B cell (primary cell): ENCODE measurements at regions not wholly inside any gene's neighbourhood (a gene's known extent, or its start where the extent isn't known, plus 50 kb on each side); places are given as distances from the start of the nearest gene placed in this dataset.
A peak's percentile ranks its signal among the peaks of the same experiment; 100 is the strongest.

Experiments
- ATAC-seq: fragments of 200-7000 bp; cut with Tn5 transposase; one replicate; pipeline ENCODE4 v1.10.0; 2021; ENCODE audit warnings: low read depth, mild to moderate bottlenecking, moderate number of reproducible peaks, moderate library complexity
- CTCF ChIA-PET: fragments of 350-600 bp; sonication (Branson Sonifier 250); formaldehyde crosslinking; loops from one replicate; lab custom pipeline; 2021; ENCODE audit warnings: antibody characterized with exemption, inconsistent platforms; lab: Charles Lee
- POLR2A ChIA-PET: fragments of 350-600 bp; sonication (Branson Sonifier 250); formaldehyde crosslinking; loops from one replicate; lab custom pipeline; 2021; ENCODE audit warnings: antibody characterized with exemption; lab: Charles Lee
- DNase-seq: peaks from one replicate; pipeline ENCODE4 v3.0.0; 2013
- H2AFZ ChIP-seq: 2 replicates; pipeline ENCODE4 v1.6.1; 2012; ENCODE audit warnings: mild to moderate bottlenecking, low read depth, low read length; ENCODE audit not compliant: insufficient read depth, poor library complexity, severe bottlenecking
- H3K27ac ChIP-seq, 2 donors: 1 replicate in 1 of 2; 2 replicates in 1 of 2; pipeline ENCODE4 v1.5.1; 2012 to 2013; ENCODE audit warnings: low read length in 2 of 2, mild to moderate bottlenecking in 2 of 2, moderate library complexity in 1 of 2
- H3K27me3 ChIP-seq, 4 experiments: fragments of 200-600 bp in 1 of 4; sonication (generic) in 1 of 4; replicated peaks in 1 of 4; 1 replicate in 2 of 4; 2 replicates in 2 of 4; pipeline versions ENCODE4 v1.6.1 to v1.7.0; 2013 to 2016; ENCODE audit warnings: low read length in 3 of 4, mild to moderate bottlenecking in 2 of 4, mixed read lengths in 1 of 4, moderate library complexity in 1 of 4; ENCODE audit not compliant: insufficient read depth in 4 of 4, control insufficient read depth in 3 of 4; ENCODE audit errors: control extremely low read depth in 1 of 4
- H3K36me3 ChIP-seq, 2 experiments: replicated peaks in 1 of 2; 1 replicate in 1 of 2; 2 replicates in 1 of 2; pipeline versions ENCODE4 v1.6.1 to v1.7.1; 2013; ENCODE audit warnings: low read length in 1 of 2; ENCODE audit not compliant: insufficient read depth in 2 of 2, control insufficient read depth in 1 of 2; ENCODE audit errors: control extremely low read depth in 1 of 2, extremely low read depth in 1 of 2
- H3K4me1 ChIP-seq, 2 donors: fragments of 200-600 bp in 1 of 2; sonication (generic) in 1 of 2; 1 replicate in 1 of 2; 2 replicates in 1 of 2; pipeline versions ENCODE4 v1.5.1 to v1.6.1; 2013 to 2017; ENCODE audit warnings: low read length in 2 of 2; ENCODE audit not compliant: control insufficient read depth in 2 of 2, insufficient read depth in 2 of 2
- H3K4me2 ChIP-seq: replicated peaks from 2 replicates; pipeline ENCODE3; 2012; ENCODE audit warnings: mild to moderate bottlenecking, low read depth, low read length; ENCODE audit not compliant: poor library complexity, severe bottlenecking
- H3K4me3 ChIP-seq, 5 experiments: fragments of 200-600 bp in 1 of 5; sonication (generic) in 1 of 5; 1 replicate in 3 of 5; 2 replicates in 2 of 5; pipeline versions ENCODE4 v1.5.1 to v1.7.0; 2011 to 2016; ENCODE audit warnings: low read length in 4 of 5, mild to moderate bottlenecking in 4 of 5, low read depth in 2 of 5, control low read depth in 1 of 5, moderate library complexity in 1 of 5; ENCODE audit not compliant: insufficient read depth in 1 of 5; ENCODE audit errors: control extremely low read depth in 1 of 5, extremely low read depth in 1 of 5
- H3K79me2 ChIP-seq: fragments of 200-600 bp; sonication (generic); one replicate; pipeline ENCODE4 v1.6.0; 2016; ENCODE audit warnings: low read length; ENCODE audit not compliant: control insufficient read depth, insufficient read depth
- H3K9ac ChIP-seq: fragments of 200-600 bp; sonication (generic); 2 replicates; pipeline ENCODE4 v1.6.1; 2017; ENCODE audit warnings: mild to moderate bottlenecking, low read length, moderate library complexity
- H3K9me3 ChIP-seq, 3 donors: one replicate each; pipeline versions ENCODE4 v1.6.1 to v1.7.1; 2013; ENCODE audit warnings: low read length in 2 of 3; ENCODE audit not compliant: control insufficient read depth in 2 of 3, insufficient read depth in 1 of 3; ENCODE audit errors: control extremely low read depth in 1 of 3
- H4K20me1 ChIP-seq: 2 replicates; pipeline ENCODE4 v1.6.0; 2012; ENCODE audit warnings: mild to moderate bottlenecking, low read length; ENCODE audit not compliant: insufficient read depth, control insufficient read depth, poor library complexity, severe bottlenecking
- H3K27ac Mint-ChIP-seq: one replicate; pipeline ENCODE4 v1.8.0; 2021; ENCODE audit warnings: mixed read lengths
- H3K27me3 Mint-ChIP-seq: one replicate; pipeline ENCODE4 v1.8.0; 2021; ENCODE audit warnings: mixed read lengths
- H3K4me1 Mint-ChIP-seq: one replicate; pipeline ENCODE4 v1.8.0; 2021; ENCODE audit warnings: mixed read lengths
- H3K4me3 Mint-ChIP-seq: one replicate; pipeline ENCODE4 v1.8.0; 2021; ENCODE audit warnings: mixed read lengths
- H3K9me3 Mint-ChIP-seq: one replicate; pipeline ENCODE4 v1.8.0; 2022; ENCODE audit warnings: mixed read lengths; ENCODE audit not compliant: insufficient read depth
- CTCF ChIP-seq: fragments of 200-600 bp; IDR thresholded peaks from one replicate; pipeline ENCODE4 v1.8.0; 2022; ENCODE audit warnings: antibody characterized with exemption, mild to moderate bottlenecking
- EZH2 ChIP-seq: IDR thresholded peaks from 2 replicates; pipeline ENCODE4 v1.6.1; 2012; ENCODE audit warnings: borderline replicate concordance, low read depth, mild to moderate bottlenecking, moderate library complexity, low read length; ENCODE audit not compliant: insufficient read depth, poor library complexity, severe bottlenecking
- WGBS: methylation state at CpG from one replicate; pipeline ENCODE4 v1.1.5; 2013; ENCODE audit warnings: missing lambda C conversion rate; ENCODE audit not compliant: insufficient coverage; 5-methylcytosine and 5-hydroxymethylcytosine counted together
- intact Hi-C: fragments of 100-400 bp; cut with micrococcal nuclease; formaldehyde crosslinking; loops from one replicate; pipeline ENCODE4 v1.10.0; 2022

GRCh38 chr10:131022981-131023380 is 288.5 kb downstream of the TCERG1L start:
- H2AFZ ChIP-seq = no peak overlapping the region
- ChIA-PET CTCF (no interaction called here), POLR2A (no interaction called here)
- Mint-ChIP-seq H3K4me1 (no peaks in the 10 kb centered on the region), H3K9me3 (no peaks in the 10 kb centered on the region), H3K4me3 (no peak overlapping the region), H3K27ac (peak overlapping the region; percentile 2), H3K27me3 (no peaks in the 10 kb centered on the region)
- DNase-seq = no peak
- H3K79me2 ChIP-seq = no peaks in the 10 kb centered on the region
- H3K4me2 ChIP-seq = no peak overlapping the region
- intact Hi-C loops = no loop called here
- H3K9ac ChIP-seq = no peak overlapping the region
- no peak overlapping the region for H3K27ac ChIP-seq
- TF ChIP-seq CTCF (no peak), EZH2 (no peak)
- H3K9me3 ChIP-seq = peaks cover 0 to 19% (median 0%) of the 10 kb centered on the region in 3 donors
- no peaks in the 10 kb centered on the region for H3K36me3 ChIP-seq
- no peaks in the 10 kb centered on the region for H4K20me1 ChIP-seq
- H3K4me1 ChIP-seq = no peaks in the 10 kb centered on the region
- WGBS = 87% methylated on average over 3 of the region's 5 CpGs
- no peak for ATAC-seq
- H3K4me3 ChIP-seq = no peak overlapping the region
- H3K27me3 ChIP-seq = no peaks in the 10 kb centered on the region

DNA sequence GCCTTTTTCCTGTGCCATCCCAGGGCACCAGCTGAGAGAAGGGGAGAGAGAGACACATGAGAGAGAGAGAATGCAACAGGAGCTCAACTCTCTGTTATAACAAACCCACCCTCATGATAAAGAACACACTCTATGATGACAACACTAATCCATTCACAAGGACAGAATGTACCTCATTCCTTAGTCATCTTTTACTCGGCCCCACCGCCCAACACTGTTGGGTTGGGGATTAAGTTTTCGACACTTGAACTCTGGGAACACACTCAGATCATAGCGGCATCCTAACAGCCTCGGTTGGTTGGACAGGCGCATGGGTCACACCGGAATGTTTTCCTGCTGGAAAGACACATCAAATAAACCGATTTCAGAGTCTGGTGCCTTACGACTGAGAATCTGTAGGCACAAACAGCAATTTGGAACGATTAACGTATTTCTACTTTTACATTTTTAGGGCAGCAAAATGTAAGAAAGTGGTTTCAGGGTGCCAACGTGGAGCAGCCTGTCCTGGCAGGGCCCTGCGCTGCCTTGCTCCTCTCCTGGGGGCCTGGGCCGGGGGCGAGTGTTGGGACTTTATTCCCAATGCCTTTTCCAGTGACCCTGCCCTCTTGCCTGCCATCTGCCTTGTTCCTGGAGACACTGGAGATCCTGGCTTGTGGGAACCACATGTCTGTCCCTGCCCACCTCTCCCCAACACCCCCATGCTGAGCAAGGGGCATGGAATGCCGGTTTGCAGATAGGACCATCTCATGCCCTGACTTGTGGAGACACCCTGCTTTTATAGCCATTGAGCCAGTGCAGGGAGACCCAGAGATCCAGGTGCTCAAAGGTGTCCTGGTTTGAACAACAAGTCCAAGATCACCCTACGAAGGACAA is 287.0 kb downstream of the TCERG1L start:
- DNase-seq = no peak
- no peak overlapping the region for H3K4me2 ChIP-seq

More for the DNA sequence above, 287.0 kb downstream of the TCERG1L start:
- intact Hi-C loops = no loop called here
- no peak for TF ChIP-seq CTCF
- no peak for TF ChIP-seq EZH2
- CTCF ChIA-PET = no interaction called here
- H3K27ac Mint-ChIP-seq = no peak overlapping the region
- no peaks in the 10 kb centered on the region for H3K27me3 ChIP-seq
- H3K27ac ChIP-seq = no peak overlapping the region
- 83% methylated on average over 14 of the region's 17 CpGs for WGBS
- H3K4me3 Mint-ChIP-seq = no peak overlapping the region
- H3K27me3 Mint-ChIP-seq = no peaks in the 10 kb centered on the region
- H3K9ac ChIP-seq = no peak overlapping the region
- no peaks in the 10 kb centered on the region for H3K79me2 ChIP-seq
- peaks cover 0 to 15% (median 0%) of the 10 kb centered on the region in 3 donors for H3K9me3 ChIP-seq
- no peaks in the 10 kb centered on the region for H3K9me3 Mint-ChIP-seq
- POLR2A ChIA-PET = no interaction called here
- H2AFZ ChIP-seq = no peak overlapping the region
- H3K4me3 ChIP-seq = no peak overlapping the region
- H3K4me1 Mint-ChIP-seq = no peaks in the 10 kb centered on the region
- no peak for ATAC-seq
- no peaks in the 10 kb centered on the region for H3K4me1 ChIP-seq
- no peaks in the 10 kb centered on the region for H3K36me3 ChIP-seq
- no peaks in the 10 kb centered on the region for H4K20me1 ChIP-seq
